Renal cortical epithelial cell (primary cell): ENCODE measurements at regions not wholly inside any gene's neighbourhood (a gene's known extent, or its start where the extent isn't known, plus 50 kb on each side); places are given as distances from the start of the nearest gene placed in this dataset.

ENCODE experiments used
- DNase-seq: peaks from one replicate; pipeline ENCODE4 v3.0.0-alpha.2; 2011; ENCODE audit warnings: low read depth

DNA sequence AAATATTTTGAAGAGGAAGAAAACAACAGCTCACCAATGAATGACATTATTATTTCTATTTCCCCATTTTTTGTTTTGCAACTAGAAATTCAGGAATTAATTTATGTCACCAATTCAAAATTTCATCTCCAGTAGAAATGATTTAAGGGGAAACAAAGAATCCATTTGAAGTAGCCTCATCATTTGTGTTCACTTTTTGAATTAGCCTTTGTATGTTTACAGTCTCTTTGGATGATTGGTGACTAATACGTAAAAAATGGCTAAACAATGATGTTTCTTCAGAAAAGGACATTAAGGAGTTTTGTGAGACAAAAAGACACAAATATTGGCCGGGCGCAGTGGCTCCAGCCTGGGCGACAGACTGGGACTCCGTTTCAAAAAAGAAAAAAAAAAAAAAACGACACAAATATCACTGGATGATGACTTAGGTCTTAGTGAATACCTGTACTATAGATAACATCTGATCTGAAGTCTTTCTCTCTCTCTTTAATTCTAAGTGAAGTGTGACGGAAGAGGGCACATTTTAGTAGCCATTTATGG, 313.2 kb downstream of the PIK3C3 start:
- DNase-seq: no peak

DNA sequence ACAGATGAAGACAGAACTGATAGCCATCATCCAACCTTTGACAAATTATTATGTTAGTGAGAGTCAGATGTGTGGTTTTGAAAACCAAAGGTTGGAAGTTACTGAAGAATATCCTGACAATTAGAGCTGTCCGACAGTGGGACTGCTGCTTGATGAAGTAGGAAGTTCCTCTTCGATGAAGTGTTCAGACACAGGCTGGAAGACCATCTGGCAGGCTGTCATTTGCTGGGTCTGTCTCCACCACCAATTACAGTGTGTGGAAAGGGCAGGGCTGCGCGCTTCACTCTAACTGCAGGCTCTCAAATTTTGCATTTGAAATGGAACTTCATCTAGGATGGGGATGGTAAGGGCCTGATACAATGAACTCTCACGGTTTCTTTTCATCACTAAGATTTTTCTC, 313.8 kb downstream of the PIK3C3 start:
- DNase-seq: no peak

DNA sequence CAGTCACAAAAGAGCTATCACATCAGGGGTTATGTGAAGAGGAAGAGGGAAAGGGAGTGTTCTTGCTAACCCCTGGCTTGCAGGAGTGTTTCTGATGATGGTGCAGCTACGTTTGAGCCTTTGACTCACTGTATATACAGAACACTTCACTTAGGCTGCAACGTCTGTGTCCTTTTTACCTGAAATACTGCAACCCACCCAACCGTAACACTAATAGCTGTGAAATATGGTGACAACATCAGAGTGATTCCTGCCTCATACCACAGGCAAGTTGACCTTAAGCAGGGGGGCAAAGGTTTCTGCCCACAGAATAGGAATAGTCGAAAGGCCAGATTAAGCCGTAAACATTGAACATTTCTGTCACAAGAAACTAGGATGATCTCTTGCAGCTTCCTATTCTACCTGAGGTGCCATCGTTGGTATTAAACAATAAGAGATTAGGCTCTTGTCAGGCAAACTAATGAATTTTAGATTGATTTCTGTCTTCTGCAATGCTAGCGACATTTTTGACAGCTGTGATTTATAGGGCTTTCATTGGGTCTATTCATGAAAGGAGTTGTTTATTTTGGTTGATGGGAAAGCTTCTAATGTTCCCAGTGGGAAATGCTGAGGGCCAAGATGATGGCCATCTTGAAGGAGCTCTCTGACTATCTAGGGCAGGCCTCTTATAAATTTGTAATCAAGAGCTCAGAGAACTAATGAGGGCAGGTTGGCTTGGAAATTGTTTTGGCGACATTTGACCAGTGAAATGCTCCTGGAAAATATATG, 316.8 kb downstream of the PIK3C3 start:
- peak; percentile 74 for DNase-seq

DNA sequence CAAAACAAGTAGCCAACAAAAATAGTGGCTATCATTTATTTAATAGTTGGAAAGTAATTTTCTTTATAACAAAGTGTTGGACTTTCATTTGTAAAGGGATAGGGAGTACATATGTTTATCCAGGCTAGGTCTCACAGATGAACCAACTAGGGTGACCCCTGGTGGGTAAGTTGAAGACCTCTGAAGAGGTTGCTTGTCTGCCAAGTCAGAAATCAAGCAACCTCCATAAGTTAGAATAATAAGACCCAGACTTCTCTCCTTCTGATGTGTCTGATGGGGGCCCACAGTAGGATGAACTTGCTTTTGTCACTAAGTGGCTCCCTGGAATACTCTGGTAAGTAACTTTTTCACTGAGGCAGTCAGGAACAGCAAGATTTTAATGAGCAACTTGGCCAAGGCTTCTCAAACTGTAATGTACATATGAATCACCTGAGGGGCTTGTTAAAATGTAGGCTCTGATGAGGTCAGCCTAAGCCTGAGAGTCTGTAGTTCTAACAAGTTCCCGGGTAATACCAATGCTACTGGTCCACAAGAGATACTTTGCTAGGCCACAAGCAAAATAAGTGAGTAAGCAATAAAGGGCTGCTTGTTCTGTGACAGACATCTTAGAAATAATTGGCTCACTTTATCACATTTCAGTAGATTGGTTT, 319.6 kb downstream of the PIK3C3 start:
- DNase-seq: peak; percentile 63

DNA sequence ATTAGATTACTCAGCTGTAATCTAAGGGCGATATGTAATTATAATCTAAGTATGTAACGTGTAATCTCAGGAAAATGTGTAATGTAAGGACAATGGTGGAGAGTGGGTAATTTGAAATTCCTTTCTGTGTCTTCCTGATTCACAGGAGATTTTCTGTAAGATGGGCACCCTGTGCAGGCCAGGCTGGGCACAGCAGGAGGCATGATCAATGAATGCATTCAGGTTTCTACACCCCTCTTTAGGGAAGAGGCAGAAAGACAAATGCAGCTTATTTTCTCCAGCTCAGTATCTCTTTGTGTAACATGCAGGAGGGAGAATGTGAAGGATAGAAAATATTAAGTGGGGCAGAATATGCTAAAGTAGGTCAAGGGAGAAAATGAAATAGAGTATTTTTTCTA, 320.1 kb downstream of the PIK3C3 start:
- no peak for DNase-seq

DNA sequence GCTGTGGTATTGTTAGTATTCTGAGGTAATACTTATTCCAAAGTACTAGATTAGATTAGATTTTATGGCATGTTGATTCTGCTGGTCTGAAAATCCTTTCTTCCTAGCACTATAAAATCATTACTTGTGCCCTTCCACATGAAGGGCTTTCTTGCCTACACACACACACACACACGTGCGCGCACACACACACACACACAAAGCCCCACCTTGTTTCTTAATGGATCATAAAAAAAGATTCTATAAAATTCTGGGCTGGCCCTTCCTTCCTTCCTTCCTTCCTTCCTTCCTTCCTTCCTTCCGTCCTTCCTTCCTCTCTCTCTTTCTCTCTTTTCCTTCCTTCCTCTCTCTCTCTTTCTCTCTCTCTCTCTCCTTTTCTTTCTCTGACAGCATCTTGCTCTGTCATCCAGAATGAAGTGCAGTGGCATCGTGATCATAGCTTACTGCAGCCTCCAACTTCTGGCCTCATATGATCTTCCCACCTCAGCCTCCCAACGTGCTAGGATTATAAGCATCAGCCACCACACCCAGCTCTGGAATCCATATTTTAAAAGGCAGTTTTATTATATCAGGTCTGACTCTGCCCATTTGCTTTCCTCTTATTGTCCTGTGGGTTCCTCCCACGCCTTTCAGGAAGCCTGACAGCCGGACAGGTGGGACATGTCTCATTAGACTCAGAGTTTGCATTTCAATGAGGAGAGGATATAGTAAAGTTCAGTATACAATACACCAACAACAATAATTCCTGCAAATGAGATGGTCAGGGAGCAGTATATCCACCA, 321.1 kb downstream of the PIK3C3 start:
- DNase-seq: no peak

DNA sequence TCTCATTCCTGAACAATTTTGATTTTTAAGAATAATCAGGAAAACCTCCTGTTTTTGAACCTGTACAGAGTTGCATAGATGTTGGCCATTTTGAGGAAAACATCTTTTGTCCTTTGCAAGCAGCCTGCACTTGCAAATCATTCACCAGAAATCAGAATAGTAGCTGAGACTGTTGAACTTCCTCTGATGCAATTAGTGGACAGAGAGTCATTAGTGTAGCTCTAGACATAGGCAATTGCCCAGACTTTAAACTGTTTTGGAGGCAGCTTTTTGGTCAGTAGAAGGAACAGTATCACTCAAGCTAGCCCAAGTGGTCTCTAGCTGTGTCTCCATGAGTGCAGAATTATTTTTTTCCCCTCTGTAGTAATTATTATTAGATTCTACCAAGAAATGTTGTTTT, 326.1 kb downstream of the PIK3C3 start:
- DNase-seq: peak; percentile 68

DNA sequence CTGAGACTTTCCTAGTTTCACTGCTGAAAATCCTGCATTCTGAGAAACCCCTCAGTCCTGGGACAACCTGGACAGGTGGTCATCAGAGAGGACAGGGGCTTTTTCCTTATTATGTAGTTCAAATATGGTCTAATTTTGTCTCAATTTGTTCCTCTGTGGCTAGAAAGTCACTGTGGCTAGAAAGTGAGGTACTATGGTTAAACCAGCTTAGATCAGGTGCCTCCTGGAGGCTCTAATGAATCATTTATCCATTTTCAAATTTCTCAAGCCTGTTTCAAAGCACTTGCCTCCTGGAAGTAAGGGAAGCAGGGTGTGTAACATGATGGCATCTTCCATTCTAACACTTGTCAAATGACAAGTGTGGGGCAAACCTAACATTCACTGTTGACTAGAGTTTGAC, 326.8 kb downstream of the PIK3C3 start:
- DNase-seq: peak; percentile 10

DNA sequence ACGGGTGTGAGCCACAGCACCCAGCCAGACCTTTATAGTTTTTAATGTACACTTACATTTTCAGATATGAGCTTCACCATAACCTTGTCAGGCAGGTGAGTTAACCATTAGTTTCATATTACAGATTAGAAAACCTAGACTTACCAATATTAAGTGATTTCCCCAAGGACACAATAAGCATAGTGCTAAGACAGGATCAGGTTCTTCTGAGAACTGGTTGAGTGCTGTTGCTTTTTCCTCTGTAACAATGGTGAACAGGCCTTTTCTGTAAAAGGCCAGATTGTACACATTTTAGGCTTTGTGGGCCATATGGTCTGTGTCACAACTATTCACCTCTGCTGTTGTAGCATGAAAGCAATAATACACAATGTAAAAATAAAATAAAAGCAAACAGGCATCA, 332.0 kb downstream of the PIK3C3 start:
- DNase-seq: no peak

DNA sequence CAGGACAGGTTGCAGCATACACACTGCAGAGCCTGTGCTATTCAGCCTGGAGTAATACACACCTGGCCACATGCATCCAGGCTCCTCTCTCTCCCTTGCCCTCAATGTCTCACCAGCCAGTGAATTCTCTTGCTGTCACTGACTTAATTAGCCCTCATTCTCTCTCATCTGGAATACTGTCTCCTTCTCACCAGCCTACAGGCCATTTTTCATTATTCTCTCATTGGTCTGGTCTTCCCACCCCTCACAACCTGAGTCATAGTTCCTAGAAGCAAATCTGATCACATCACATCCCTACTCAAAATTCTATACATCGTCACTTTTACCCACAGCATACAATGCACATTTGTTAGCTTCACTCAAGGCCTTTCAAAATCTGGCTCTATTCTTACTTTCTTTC, 333.1 kb downstream of the PIK3C3 start:
- DNase-seq: no peak

DNA sequence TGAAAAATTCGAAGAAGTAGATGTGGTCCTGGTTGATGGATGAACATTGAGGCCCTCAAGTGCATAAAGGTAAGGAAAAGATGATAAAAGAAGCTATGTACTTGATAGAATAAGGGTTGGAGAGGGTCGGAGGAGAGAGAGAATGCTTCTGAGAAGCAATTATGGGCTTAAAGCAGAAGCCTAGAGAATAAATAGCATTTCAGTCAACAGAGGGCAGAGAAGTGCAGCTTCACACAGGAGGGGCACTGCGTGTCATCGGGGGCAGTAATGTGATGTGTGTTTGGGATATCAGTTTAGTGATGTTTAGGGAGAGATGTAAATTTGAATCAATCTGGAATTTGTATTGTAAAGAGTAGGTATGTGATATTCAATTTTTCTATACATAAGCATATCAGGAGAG, 334.5 kb downstream of the PIK3C3 start:
- no peak for DNase-seq

DNA sequence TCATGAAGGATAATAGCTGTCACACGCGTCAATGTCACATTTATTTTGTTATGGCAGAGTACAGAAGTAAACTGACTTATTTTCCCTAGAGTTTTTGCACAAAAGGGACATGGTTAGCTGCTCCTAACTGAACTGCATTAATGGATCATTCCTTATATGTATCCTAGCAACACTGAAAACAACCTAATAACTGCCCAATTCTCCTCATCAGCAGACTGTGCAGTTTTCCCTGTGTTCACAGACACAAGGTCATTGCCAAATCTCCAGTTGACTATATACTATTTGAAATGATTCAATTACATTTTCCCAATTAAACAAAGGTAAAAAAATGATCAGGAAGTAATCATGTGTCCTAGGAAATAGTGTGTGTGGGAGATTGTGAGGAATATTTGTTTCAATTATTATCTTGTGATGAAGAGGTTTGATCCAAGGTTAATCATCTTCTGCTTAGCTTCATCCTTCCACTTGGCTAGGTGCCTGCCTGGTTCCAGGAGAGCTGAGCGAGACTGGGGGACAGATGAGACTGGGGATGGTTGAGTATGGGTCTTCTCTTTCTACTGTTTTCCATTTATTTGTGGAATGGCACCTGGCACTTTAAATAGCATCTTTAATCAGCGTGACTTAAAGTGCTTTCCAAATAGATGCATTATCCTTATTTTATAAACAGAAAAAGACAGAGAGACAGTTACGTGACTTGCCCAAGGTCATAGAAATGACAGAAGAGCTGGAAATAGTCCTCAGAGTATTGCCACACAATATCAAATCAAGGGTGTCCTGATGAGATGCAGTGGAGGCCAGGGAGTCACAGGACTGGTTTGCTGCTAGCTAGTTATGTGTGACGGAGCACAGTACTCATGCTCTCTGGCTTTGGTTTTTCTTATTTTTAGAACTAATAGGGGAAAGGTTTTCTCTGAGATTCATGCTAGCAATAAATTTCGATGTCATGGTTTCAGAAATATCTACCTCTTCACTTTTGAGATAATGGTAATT, 335.6 kb downstream of the PIK3C3 start:
- DNase-seq: peak; percentile 22

DNA sequence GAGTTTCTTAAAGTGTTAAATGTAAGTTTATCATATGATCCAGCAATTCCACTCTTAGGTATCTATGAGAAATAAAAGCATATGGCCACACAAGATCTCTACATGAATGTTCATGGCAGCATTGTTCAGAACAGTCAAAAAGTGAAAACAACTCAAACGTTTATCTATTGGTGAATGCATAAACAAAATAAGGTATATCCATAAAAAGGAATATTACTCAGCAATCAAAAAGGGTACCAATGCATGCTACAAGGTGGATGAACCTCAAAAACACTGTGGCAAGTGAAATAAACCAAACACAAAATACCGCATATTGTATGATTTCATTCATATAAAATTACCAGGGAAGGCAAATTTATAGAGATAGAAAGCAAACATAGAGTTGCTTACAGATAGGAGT, 337.6 kb downstream of the PIK3C3 start:
- no peak for DNase-seq

DNA sequence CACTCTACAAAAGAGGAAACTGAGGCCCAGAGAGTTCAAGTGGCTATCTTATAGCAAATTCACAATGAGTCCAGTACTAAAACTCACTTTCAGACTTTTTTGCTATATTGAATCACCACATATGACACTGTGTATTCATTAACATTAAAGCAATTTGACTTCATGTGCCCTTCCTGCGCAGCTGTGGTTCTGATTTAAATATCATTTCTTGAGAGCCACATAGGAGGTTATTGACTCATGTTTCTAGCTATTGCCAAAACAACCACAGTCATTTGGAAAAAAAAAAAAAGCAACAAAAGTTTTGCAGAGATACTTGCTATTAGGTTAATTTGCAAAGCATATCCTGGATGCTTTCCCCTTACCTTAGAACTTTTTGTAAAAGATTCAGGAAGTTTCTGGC, 341.2 kb downstream of the PIK3C3 start:
- DNase-seq: no peak

DNA sequence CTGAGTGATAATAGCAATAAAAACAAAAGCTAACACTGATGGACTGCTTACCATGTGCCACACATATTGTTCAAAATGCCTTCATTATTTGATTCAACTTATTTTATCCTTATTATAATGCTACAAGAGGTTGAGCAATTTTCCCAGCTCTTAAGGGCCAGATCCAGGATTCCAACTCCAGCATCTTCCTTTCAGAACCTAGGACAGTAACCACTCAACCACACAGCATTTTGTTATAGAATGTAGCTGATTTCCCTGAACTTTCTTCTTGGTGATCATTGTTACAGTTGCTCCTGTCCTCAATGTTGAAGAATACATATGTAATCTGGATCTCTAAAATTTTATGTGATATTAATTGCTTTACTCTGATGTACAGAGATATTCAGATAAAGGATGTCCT, 341.7 kb downstream of the PIK3C3 start:
- DNase-seq: peak; percentile 24

DNA sequence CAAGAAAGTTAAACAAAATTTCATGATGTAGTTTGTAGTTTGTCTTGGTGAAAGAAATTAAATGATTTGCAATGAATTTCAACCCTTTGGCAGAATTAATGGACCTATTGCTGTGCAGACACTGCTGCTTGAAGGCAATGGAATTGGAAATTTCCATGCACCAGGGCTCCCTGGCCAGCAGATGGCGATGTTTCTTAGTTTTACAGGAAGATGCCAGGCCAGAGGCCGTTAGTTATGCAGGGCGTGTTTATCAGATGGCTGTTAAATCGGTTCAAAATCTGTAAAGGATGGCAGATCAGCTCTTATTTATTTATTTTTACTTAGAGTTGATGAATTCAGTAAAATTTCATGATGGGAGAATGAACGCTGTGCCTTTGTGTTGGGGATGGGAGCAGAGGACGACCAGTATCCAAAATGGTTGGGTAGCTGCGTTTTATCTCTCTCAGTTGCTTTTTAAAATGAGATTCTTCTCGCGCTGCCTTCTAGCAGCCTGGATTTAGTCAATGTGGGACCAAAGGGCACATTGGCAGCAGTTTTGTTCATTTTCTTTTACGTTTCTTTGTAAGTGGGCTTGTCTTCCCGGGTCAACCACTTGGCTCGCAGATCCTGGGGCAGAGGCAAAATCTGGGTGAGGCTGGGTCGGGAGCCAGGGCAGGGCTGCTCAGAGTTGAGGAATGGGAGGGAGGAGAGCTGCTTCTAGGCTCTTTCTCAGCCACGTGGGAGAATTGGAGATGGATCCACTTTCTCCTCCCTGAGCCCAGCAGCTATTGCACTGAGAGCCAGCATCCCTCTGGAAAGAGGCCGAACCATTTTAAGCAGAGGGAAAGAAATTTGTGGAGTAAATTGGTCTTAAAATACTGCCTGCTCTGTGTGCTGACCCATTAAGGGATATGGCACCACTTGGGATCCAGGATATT, 344.0 kb downstream of the PIK3C3 start:
- DNase-seq: peak; percentile 76

DNA sequence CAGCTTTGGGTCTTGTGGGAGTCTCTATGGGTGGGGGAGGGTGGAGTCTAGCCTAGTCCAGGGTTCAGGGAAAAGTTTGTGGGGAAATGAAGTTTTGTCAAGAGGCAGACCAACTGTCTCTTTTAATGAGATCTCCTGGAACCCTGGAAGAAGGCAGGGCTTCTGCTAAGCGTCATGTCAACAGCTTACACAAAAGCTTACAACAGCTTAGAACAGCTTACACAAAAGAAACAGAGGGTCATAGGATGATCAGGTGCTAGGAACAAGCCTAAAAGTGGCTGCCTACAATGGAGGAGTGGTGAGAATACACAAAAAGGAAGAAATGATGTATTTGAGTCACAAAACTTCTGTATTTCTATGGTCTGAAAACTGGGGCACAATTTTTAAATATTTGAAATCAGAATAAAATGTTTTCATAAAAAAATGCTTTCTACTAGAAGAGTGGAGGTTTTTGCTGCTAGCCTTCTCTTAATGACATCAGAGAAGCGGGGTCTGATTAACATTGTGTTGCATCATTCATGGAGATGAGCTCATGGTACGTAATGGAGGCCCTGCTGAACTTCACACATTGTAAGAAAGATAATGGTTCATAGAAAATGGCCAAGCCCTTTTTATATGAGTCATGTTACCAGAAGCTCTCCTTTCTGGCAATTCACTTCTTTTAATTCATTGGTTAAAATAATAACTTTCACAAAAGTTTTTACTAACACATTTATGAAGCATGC, 351.0 kb downstream of the PIK3C3 start:
- DNase-seq: peak; percentile 22

DNA sequence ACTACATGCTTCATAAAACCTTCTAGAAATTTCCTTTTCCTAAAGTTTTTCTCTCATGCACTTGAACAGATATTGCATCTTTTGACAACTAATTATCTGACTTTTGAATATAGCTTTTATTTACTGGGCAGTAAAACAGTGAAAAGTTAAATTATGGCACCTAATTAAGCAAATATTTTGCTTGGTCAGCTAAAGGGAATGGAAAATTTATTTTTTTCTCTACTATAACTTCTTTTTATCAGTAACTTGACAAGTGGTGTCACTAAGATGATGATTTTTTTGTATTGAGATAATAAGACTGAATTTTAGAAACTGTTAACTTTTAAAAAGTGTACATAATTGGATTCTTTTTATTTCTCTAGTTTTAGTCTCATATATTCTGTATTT, 351.6 kb downstream of the PIK3C3 start:
- DNase-seq: no peak

DNA sequence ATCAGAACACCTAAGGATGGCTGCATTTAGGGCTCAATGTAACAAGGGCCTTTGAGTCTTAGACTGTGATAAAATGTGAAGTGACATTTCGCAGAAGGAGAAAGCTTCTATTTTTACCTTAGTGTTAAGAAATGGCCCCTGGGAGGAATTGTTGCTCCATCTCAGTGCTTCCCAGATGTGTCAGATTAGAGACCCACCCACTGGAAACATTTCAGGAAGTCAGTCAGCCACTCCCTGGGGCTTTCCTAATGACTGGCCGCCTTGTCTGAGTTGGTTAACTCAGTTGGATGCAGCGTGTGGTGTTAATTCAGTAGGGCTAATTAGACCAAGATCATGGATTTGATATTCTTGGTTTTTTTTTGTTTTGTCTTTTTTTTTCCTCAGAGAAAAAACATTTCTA, 355.9 kb downstream of the PIK3C3 start:
- peak; percentile 92 for DNase-seq

DNA sequence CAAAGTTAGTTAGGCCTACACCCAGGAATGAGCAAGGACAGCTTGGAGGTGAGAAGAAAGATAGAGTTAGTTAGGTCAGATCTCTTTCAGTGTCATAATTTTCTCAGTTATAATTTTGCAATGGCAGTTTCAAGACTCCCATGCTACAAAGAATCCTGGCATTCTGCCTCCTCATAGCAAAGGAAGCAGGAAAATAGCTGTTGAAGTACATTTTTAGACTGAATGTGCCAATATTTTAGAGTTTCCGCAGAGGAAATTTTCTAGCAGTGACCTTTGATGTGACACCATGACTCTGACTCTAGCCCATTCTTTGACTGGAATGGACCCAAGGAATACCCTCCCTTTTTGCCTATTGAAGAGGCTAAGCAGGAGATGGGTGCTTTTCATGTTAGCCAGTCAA, 371.7 kb downstream of the PIK3C3 start:
- no peak for DNase-seq
